Stimulated activated CD4-positive, alpha-beta T cell treated with anti-CD3 and anti-CD28 coated beads, Interleukin-12 subunit alpha, Interleukin-12 subunit beta, amount 100 ng/mL, for 24 hours (primary cell): ENCODE measurements at regions not wholly inside any gene's neighbourhood (a gene's known extent, or its start where the extent isn't known, plus 50 kb on each side); places are given as distances from the start of the nearest gene placed in this dataset.
"Not testable (repeated sequence)": the region's sequence is repeated elsewhere in the genome, so short reads cannot be mapped to it uniquely, and the experiment has no call there.

Experiments used
- DNase-seq, 2 experiments: peaks; one replicate each; pipeline ENCODE4 v3.0.0-alpha.2; 2020; ENCODE audit warnings: low read depth in 2 of 2

GRCh38 chr16:62764572-62764971 is 728.3 kb upstream of the CDH8 start:
- DNase-seq = no peak

- no peak for DNase-seq
Measured at GRCh38 chr16:62760398-62760797, 724.2 kb upstream of the CDH8 start.

- no peak for DNase-seq
Measured at GRCh38 chr16:62755938-62756337, 719.7 kb upstream of the CDH8 start.

GRCh38 chr16:62752854-62753253 is 716.6 kb upstream of the CDH8 start:
- DNase-seq = no peak

GRCh38 chr16:62751218-62751617 is 715.0 kb upstream of the CDH8 start:
- DNase-seq = no peak

GRCh38 chr16:62741692-62742091 is 705.5 kb upstream of the CDH8 start:
- DNase-seq = no peak

- DNase-seq = no peak
Measured at GRCh38 chr16:62738666-62739460, 702.6 kb upstream of the CDH8 start.

GRCh38 chr16:62732092-62732491 is 695.9 kb upstream of the CDH8 start:
- DNase-seq = no peak

GRCh38 chr16:62724670-62725269 is 688.5 kb upstream of the CDH8 start:
- not testable (repeated sequence) for DNase-seq

GRCh38 chr16:62720651-62721050 is 684.4 kb upstream of the CDH8 start:
- no peak for DNase-seq

- DNase-seq = no peak
Measured at GRCh38 chr16:62717026-62717425, 680.8 kb upstream of the CDH8 start.

GRCh38 chr16:62715701-62716100 is 679.5 kb upstream of the CDH8 start:
- no peak for DNase-seq

GRCh38 chr16:62712566-62712965 is 676.3 kb upstream of the CDH8 start:
- DNase-seq = no peak

- no peak for DNase-seq
Measured at GRCh38 chr16:62711797-62712196, 675.6 kb upstream of the CDH8 start.

- DNase-seq = no peak
Measured at GRCh38 chr16:62709794-62710193, 673.6 kb upstream of the CDH8 start.

GRCh38 chr16:62701426-62701825 is 665.2 kb upstream of the CDH8 start:
- no peak for DNase-seq

GRCh38 chr16:62700426-62701294 is 664.4 kb upstream of the CDH8 start:
- DNase-seq = no peak

GRCh38 chr16:62692685-62693084 is 656.4 kb upstream of the CDH8 start:
- no peak for DNase-seq

GRCh38 chr16:62681819-62682218 is 645.6 kb upstream of the CDH8 start:
- DNase-seq = no peak

- DNase-seq = no peak
Measured at GRCh38 chr16:62678796-62679195, 642.6 kb upstream of the CDH8 start.

- no peak for DNase-seq
Measured at GRCh38 chr16:62676306-62676705, 640.1 kb upstream of the CDH8 start.

- DNase-seq = no peak
Measured at GRCh38 chr16:62665269-62665668, 629.0 kb upstream of the CDH8 start.

GRCh38 chr16:62664566-62664965 is 628.3 kb upstream of the CDH8 start:
- no peak for DNase-seq
